NCI-H1105 treated with DMSO at 0.1 percent for 48 hours (cell line): ENCODE measurements at regions not wholly inside any gene's neighbourhood (a gene's known extent, or its start where the extent isn't known, plus 50 kb on each side); places are given as distances from the start of the nearest gene placed in this dataset.
"Not testable (repeated sequence)": the region's sequence is repeated elsewhere in the genome, so short reads cannot be mapped to it uniquely, and the experiment has no call there.

Experiments used
- DNase-seq: peaks from one replicate; lab custom pipeline; 2025; lab: John Stamatoyannopoulos, UW

DNA sequence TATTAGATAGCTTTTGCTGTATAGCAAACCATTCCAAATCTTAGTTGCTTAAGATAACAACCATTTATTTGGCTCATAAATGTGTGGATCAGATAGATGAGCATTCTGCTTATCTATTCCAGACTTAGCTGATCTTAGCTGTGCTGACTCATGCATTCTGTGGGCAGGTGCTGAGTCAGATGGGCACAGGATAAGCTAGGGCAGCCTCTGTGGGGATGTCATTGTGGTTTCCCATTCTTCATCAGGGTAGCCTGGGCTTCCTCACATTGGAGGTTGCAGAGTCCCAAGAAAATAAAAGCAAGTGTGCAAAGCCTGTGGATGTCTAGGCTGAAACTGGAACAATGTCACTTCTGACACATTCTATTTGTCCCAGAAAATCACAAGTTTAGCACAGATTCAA, 917.0 kb downstream of the TYW1 start:
- DNase-seq = no peak

DNA sequence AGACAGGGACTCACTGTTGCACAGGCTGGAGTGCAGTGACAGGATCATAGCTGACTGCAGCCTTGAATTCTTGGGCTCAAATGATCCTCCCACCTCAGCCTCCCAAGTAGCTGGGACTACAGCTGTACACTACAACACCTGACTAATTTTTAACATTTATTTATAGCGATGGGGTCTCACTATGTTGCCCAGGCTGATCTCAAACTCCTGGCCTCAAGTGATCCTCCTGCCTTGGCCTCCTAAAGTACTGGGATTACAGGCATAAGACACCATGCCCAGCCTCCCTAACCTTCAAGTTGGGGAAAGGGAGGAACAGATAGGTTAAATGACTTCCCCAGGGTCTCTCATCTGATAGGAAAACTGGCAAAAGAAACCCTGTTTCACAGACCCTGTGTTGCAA, 919.5 kb downstream of the TYW1 start:
- DNase-seq = not testable (repeated sequence)

DNA sequence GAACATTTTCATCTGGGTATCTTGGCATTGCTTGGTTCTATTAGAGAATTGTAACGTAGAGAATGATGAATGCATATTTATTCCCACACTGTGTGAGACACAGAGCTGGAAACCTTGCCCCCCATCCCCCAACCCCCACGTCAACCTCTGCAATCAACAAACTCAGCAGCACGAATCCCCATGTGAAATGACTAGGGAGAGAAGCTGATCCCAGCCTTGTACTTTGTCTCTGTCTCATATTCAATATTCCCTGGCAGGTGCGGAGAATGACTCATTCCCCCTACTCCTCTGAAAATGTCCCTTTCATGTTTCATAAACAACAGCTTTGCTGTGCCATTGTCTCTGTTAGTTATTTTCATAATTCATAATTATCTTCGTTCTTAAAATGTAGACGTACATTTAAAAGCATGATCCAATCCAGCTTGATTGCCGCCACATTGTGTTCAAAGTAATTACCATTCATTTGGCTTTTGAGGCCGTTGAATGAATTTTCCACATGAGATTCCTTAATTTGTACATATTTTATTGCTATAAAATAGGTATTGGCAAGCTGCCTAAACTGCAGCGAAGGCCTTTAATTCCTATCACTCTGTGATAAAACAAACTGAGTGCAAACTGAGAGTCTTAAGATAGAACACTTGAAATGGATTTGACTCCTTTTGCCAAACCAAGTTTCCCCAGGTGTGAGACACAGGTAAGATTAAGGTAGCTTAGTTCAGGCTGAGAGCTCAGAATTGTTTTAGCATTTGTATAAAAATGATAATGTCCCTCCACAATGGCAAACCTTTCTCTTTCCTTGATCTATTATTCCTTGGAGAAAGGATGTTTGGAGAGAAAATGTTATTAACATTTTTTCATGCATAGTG, 920.2 kb downstream of the TYW1 start:
- peak; percentile 98 for DNase-seq

DNA sequence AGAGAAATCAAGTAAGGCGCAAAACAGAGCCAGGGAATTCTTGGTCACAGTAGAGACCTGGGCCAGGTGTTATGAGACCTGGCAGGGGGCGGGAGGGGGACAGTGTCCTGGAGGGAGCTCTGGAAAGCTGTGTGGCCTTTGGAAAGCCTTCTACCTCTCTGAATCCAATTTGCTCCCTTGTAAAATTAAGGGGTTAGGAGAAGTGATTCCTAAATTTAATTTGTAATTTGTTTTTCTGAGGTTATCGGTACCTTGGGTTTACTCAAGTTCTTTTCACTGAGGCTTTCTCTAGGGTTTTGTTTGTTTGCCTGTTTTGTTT, 920.8 kb downstream of the TYW1 start:
- no peak for DNase-seq

DNA sequence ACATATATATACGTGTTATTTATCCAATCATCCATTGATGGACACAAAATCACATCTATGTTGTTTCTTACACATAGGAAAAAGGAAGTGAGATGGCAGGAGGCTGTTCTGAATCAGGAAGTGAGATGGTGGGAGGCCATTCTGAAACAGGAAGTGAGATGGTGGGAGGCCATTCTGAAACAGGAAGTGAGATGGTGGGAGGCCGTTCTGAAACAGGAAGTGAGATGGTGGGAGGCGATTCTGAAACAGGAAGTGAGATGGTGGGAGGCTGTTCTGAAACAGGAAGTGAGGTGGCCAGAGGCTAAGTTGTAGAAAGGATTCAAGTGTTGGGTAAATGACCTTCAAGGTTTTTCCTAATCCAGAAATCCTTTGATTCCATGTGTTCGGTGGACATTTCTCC, 921.5 kb downstream of the TYW1 start:
- no peak for DNase-seq

DNA sequence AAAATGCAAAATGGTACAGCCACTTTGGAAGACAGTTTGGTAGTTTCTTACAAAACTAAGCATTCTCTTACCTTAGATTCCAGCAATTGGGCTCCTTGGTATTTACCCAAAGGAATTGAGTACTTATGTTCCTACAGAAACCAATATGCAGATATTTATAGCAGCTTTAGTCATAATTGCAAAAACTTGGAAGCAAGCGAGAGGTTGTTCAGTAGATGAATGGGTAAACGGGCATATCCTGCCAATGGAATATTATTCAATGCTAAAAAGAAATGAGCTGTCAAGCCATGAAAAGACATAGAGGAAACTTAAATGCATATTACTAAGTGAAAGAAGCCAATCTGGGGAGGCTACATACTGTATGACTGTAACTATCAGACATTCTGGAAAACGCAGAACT, 926.7 kb downstream of the TYW1 start:
- DNase-seq = no peak

DNA sequence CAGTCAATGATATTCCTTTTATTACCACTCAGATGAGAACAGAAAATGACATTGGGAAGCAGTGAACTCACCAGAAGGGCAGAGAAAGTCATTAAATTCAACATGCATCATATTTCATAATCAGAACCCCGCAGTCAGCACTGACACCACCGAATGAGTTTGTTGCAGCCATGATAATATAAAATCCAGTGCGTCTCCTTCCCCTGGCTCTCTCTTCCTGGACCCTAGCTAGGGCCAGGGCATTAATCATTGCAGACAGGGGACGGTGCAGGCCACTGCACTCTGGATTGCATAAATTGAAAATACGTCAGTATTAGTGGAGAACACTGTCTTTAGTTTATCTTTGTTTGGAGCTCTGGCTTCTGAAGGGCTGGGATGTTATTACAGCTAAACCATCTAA, 931.5 kb downstream of the TYW1 start:
- DNase-seq = no peak

DNA sequence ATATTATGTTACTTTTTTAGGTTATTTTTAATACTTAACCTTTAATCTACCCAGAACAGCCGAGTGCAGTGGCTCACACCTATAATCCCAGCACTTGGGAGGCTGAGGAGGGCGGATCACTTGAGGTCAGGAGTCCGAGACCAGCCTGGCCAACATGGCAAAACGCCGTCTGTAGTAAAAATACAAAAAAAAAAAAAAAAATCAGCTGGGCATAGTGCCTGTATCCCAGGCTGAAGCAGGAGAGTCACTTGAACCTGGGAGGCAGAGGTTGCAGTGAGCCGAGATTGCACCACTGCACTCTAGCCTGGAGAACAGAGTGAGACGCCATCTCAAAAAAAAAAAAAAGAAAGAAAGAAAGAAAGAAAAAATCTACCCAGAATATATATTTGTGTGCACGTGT, 939.8 kb downstream of the TYW1 start:
- not testable (repeated sequence) for DNase-seq

DNA sequence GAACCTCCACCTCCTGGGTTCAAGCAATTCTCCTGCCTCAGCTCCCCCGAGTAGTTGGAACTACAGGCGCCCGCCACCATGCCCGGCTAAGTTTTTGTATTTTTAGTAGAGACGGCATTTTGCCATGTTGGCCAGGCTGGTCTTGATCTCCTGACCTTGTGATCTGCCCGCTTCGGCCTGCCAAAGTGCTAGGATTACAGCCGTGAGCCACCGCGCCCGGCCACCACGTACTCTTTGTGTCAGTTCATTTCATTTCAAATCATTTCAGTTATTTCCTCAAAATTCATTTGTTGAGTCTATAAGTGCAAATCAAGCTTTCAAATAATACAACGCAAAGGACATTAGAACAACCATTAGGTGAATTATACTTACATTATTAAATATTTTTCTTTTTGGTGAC, 943.8 kb downstream of the TYW1 start:
- no peak for DNase-seq

DNA sequence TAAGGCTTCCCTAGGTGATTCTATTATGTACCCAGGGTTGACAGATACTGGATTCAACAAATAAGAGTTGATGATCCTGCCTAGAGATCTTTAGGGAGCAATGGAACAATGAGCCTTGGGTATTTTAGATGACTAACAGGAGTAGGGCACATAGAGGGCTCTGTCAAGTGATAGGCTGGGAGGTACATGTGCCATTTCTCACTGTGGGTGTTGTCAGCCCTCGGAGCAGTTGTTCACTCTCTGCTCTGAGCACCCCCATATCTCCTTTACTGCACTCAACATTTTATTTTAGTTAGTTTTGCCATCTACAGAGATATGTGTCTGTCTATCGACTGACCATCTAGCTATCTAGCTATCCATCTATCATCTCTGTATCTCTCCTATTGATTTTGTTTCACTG, 950.6 kb downstream of the TYW1 start:
- DNase-seq = no peak

DNA sequence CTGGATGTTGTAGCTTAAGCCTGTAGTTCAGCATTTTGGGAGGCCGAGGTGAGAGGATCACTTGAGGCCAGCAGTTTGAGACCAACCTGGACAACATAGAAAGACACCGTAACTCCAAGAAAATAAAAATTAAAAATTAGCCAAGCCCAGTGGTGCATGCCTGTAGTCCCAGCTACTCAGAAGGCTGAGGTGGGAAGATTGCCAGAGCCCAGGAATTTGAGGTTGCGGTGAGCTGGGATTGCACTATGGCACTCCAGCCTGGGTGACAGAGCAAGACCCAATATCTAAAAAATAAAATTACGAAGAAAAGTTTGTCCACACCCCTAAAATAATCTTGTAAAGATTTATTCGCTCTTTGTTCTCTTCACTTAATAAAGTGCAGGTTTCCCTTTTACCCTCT, 951.0 kb downstream of the TYW1 start:
- DNase-seq = no peak

DNA sequence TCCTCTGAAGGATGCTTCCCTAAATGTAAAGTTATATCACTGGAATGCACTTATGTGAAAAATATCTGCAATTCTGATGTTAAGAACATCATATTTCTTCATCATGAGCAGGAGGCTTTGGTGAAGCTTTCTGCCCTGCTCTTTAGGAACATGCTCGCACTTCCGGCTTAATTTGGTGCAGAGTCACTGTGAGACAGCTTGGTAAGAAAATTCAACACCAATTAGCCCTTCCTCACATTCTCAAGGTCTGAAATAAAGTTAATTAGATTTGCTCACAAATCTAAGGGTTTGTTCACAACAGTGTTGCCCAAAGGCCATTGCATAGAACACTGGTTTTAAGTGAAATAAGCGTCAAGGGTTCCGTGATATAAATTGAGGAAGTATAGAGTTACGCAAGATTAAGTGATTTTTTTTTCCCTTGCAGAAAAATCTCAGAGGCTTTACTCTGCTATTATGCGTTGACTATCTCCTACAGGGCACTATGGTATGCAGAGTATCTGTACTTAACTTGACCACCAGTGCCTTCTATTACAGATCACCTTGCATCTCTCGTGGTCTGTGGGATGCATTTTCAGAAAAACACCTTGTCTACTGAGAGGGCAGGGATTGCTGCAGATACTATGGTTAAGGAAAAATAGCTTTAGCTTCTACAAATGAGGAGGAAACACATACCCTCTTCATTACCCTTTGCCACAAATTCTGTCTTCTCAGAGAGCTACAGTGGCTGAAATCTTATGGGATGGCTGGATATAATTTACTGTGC, 953.9 kb downstream of the TYW1 start:
- no peak for DNase-seq

DNA sequence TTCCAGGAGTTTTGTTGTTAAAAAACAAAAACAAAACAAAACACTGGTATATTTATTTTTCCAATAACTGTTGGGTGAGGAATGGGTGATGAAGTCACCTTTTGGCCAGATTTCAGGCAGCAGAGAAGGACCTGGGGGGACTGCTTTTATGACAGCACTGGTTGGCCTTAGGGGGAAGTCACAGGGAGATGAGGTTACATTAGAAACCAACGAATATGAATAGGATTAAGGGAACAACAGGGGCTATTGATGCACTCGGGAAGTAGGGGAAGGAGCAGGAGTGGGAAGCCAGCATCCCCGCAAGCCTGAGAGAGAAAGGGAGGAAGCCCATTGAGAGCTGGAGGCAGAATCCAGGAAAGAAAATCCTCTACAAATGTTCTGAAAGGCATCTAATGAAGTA, 958.4 kb downstream of the TYW1 start:
- DNase-seq = no peak

DNA sequence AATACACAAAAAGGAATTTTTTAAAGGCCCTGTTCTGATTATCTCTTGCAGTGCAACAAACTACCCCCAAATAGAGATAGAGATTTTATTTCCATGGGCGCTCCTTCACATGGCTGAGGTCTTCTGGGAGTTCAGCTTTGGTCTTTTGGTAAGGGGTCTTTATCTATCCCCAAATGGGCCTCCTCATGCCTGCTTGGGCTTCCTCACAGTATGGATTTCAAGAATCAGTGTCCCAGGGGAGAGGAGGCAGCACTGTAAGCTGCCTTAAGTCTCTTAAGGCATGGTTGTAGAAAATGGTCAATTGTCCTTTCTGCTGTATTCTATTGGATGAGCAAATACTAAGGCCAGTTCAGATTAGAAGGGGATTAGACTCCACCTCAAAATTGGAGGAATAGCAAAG, 966.2 kb downstream of the TYW1 start:
- no peak for DNase-seq

DNA sequence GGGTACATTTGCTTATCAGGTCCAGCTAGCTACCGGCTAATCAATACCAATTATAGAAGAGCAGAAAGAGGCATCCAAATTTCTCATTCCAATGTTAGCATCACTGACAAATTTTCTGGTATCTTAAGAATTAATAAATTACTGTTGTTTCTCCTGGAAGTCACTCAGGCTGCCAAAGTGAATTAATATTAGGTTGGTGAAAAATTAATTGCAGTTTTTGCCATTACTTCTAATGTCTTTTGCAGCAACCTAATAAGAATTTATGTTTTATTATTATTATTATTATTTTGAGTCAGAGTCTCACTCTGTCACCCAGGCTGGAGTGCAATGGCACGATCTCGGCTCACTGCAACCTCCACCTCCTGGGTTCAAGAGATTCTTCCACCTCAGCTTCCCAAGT, 979.9 kb downstream of the TYW1 start:
- DNase-seq = no peak

DNA sequence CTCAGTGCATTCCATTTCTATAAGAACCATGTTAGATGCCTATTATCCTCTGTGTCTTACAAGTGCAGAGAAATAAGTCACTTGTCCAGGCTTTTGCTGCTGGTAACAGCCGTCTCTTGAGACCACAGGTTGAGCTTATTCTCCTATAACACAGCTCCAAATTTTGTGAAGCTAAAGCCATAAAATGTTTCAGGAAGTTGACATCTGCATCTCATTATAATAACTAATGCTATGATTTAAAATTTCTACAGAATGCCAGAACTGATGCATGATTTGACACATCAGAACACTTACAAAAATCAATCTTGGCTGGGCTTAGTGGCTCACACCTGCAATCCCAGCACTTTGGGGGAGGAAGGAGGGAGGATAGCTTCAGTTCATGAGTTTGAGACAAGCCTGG, 986.9 kb downstream of the TYW1 start:
- no peak for DNase-seq

DNA sequence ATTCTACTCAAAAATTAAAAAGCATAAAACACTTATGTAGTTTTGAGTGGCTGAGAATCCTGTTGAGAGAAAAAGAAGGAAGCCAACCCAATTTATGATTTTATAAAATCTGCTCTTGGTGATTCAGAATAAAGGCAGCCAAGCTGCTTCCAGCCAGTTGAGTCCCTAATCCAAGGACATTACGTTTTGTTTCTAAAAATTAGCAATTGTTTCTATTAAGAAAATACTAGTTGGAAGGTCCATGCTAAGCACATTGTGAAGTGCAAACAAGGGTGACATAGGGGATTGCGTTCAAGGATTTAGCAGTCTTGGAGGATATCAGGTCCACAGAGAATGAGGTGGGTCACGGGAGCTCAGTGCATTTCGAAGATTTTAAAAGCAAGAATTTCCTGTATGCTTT, 987.7 kb downstream of the TYW1 start:
- no peak for DNase-seq

DNA sequence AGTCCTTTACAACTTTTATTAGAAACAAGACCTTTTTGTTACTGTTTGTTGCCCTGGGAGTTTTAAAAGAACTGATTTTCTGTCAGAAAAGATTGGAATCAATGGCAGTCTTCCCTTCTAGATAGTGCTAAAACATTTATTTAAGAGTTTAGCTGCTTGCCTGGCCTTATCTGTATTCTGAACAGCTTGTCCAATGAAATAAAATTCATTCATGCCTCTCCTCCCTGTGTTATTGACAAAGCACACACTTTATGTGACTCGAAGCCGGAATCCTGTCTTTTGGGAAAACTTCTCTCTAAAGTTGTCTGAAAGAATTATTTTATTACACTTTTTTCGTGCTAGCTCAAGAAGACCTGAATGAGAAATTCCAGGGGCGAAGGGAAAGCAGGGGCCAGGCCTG, 992.5 kb downstream of the TYW1 start:
- no peak for DNase-seq

DNA sequence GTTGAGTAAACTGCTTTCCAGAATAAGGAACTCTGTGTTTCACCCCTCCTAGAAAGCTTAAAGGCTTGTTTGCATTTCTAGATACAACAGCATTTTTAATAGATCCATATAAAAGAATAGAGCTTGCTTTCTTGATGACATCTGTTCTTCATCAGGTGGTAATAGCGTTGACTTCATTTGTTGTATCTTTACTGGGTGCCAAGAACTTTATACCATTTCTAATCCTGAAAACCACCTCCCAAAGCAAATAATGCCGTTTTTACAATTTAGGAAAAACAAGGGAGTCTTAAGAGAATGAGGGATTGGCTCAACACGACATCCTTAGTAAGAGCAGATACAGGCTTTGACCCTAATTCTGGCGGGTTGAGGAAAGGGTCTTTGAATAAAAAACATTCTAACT, 993.4 kb downstream of the TYW1 start:
- no peak for DNase-seq

DNA sequence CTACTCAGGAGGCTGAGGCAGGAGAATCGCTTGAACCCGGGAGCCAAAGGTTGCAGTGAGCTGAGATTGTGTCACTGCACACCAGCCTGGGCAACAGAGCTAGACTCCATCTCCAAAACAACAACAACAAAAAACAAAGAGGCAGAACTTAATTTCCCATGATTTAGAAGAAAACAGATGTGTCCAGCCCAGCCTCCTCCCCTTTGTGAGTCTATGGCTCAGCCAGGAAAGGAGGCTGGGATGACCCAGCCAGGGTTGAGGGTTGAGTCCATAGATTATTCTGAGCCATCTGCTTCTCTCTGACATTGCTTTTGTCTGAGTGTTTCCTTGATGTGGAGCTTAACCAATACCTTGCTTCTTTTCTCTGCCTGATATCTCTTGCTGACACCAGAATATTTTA, 994.1 kb downstream of the TYW1 start:
- DNase-seq = no peak

DNA sequence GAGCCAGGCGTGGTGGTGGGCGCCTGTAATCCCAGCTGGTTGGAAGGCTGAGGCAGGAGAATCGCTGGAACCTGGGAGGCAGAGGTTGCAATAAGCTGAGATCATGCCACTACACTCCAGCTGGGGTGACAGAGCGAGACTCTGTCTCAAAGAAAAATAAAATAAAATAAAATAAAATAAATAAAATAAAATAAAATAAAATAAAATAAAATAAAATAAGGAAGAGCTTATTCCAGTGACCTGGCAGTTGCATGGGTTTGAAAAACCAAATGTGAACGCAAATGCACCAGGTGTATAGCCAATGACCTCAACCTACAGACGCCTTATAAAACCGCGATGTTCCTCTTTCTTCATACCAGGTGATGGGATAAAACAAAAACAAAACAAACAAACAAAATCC, 995.7 kb downstream of the TYW1 start:
- DNase-seq = no peak

DNA sequence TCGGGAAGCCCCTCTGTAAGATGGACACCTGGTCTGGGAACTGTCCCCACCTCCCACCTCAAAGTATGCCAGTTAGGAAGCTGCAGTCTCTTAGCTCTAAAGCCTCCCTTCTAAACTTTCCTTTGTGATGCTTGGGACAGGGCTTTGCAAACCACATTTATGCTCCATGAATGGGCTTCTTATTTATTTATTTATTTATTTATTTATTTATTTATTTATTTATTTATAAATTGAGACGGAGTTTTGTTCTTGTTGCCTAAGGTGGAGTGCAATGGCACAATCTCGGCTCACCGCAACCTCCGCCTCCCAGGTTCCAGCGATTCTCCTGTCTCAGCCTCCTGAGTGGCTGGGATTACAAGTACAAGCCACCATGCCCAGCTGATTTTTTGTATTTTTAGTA, 1009.4 kb downstream of the TYW1 start:
- no peak for DNase-seq

DNA sequence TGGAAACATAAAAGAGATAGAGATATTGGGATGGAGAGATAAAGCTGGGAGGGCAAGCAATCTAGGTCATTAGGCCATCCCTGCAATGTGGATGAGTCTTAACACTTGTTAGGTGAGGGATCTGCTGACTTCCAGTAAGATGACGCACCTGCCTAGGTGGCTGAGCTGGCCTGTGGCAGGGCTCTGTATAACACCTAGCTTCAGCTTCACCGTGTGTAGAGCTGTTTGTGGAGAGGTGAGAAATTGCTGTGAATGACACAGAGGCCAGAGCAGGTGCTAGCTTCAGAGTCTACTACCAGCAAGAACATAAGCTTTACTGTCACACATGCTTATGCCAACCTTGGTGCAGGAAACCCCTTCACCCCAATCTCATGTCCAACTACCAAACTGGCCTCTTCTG, 1010.0 kb downstream of the TYW1 start:
- peak; percentile 7 for DNase-seq

DNA sequence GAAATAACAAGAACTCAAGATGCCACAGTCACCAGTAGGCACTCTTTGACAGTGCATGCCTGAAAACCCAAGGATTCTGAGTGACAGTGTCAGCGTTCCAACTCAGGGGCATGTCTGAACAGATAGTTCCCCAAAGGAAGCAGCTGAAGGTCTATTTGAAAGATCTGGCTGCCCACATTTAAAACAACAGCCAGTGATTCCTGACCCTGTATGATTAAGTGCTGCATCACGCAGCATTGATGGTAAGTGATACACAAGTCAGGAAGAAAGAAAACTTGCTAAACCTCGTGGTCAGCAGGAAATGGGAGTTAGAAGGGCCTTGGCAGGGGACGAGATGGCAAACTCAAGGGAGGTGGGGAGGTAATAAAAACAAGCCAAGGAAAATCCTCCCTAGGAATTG, 1013.1 kb downstream of the TYW1 start:
- DNase-seq = peak; percentile 34
